Liver (tissue), 8 donors: ENCODE measurements at regions not wholly inside any gene's neighbourhood (a gene's known extent, or its start where the extent isn't known, plus 50 kb on each side); places are given as distances from the start of the nearest gene placed in this dataset.
A peak's percentile ranks its signal among the peaks of the same experiment; 100 is the strongest.

Experiments used
- DNase-seq: peaks from one replicate; pipeline ENCODE4 v3.0.0-alpha.2; 2017; ENCODE audit warnings: low spot score
- H3K27ac ChIP-seq, 2 donors: one replicate each; pipeline ENCODE4 v1.7.0; 2013; ENCODE audit warnings: inconsistent platforms in 2 of 2, low read length in 2 of 2, control low read depth in 1 of 2, low read depth in 1 of 2, mild to moderate bottlenecking in 1 of 2
- H3K27me3 ChIP-seq, 4 donors: one replicate each; pipeline versions ENCODE4 v1.6.1 to v1.7.0; 2013; ENCODE audit warnings: low read length in 3 of 4, inconsistent platforms in 1 of 4, mild to moderate bottlenecking in 1 of 4, moderate library complexity in 1 of 4; ENCODE audit not compliant: control insufficient read depth in 4 of 4, insufficient read depth in 4 of 4
- H3K36me3 ChIP-seq, 4 donors: one replicate each; pipeline versions ENCODE4 v1.6.1 to v1.7.0; 2013; ENCODE audit warnings: low read length in 3 of 4, mild to moderate bottlenecking in 3 of 4, low read depth in 1 of 4, moderate library complexity in 1 of 4; ENCODE audit not compliant: control insufficient read depth in 4 of 4, insufficient read depth in 3 of 4
- H3K4me1 ChIP-seq, 4 donors: one replicate each; pipeline versions ENCODE4 v1.6.1 to v1.7.0; 2013; ENCODE audit warnings: low read length in 3 of 4, mild to moderate bottlenecking in 3 of 4, moderate library complexity in 1 of 4; ENCODE audit not compliant: control insufficient read depth in 4 of 4, insufficient read depth in 4 of 4
- H3K4me3 ChIP-seq, 3 donors: one replicate each; pipeline versions ENCODE4 v1.6.1 to v1.7.0; 2013; ENCODE audit warnings: low read length in 3 of 3, control low read depth in 1 of 3, low read depth in 1 of 3, mild to moderate bottlenecking in 1 of 3
- H3K9ac ChIP-seq, 2 donors: one replicate each; pipeline ENCODE4 v1.7.0; 2013; ENCODE audit warnings: low read length in 2 of 2, mild to moderate bottlenecking in 2 of 2, moderate library complexity in 2 of 2, control low read depth in 1 of 2, low read depth in 1 of 2
- H3K9me3 ChIP-seq, 4 donors: one replicate each; pipeline versions ENCODE4 v1.6.1 to v1.7.0; 2013; ENCODE audit warnings: low read length in 3 of 4; ENCODE audit not compliant: control insufficient read depth in 4 of 4
- ATF3 ChIP-seq: IDR thresholded peaks from 2 replicates; pipeline ENCODE4 v1.6.1; 2016; ENCODE audit warnings: antibody characterized with exemption
- CTCF ChIP-seq: fragments of 150-350 bp; IDR thresholded peaks from 2 replicates; pipeline ENCODE4 v1.5.1; 2017; ENCODE audit warnings: improper control_type of control experiment, low read depth, low read length; ENCODE audit not compliant: missing input control
- EGR1 ChIP-seq, 2 donors: IDR thresholded peaks; 2 replicates each; pipeline ENCODE4 v1.6.1; 2016 to 2018; ENCODE audit warnings: antibody characterized with exemption in 2 of 2, low read depth in 2 of 2
- FOXA1 ChIP-seq: IDR thresholded peaks from 2 replicates; pipeline ENCODE4 v1.6.1; 2016; ENCODE audit warnings: antibody characterized with exemption
- GABPA ChIP-seq, 2 donors: IDR thresholded peaks in 1 of 2; conservative IDR thresholded peaks in 1 of 2; 2 replicates each; pipeline ENCODE4 v1.6.1; 2016; ENCODE audit warnings: antibody characterized with exemption in 2 of 2, mild to moderate bottlenecking in 1 of 2, moderate library complexity in 1 of 2
- HNF4G ChIP-seq: IDR thresholded peaks from 2 replicates; pipeline ENCODE4 v1.6.1; 2016; ENCODE audit warnings: antibody characterized with exemption
- MAX ChIP-seq: IDR thresholded peaks from 2 replicates; pipeline ENCODE4 v1.6.1; 2016; ENCODE audit warnings: antibody characterized with exemption
- NR2F2 ChIP-seq: IDR thresholded peaks from 2 replicates; pipeline ENCODE4 v1.6.1; 2016; ENCODE audit warnings: antibody characterized with exemption
- WGBS: extraction: QIAGEN DNeasy Blood & Tissue Kit; methylation state at CpG from one replicate; pipeline ENCODE4 v1.1.7; 2013; 5-methylcytosine and 5-hydroxymethylcytosine counted together
- TF ChIP-seq, protein P1 (sequence below): IDR thresholded peaks from 2 replicates; pipeline ENCODE4 v1.6.1; 2016; ENCODE audit warnings: antibody characterized with exemption, mild to moderate bottlenecking
- TF ChIP-seq, protein P2 (sequence below): IDR thresholded peaks from 2 replicates; pipeline ENCODE4 v1.6.1; 2016; ENCODE audit warnings: antibody characterized with exemption
- donor health status: healthy.
- donor health status: healthy.
- donor health status: healthy.
- donor health status: healthy.
- donor health status: healthy.

DNA sequence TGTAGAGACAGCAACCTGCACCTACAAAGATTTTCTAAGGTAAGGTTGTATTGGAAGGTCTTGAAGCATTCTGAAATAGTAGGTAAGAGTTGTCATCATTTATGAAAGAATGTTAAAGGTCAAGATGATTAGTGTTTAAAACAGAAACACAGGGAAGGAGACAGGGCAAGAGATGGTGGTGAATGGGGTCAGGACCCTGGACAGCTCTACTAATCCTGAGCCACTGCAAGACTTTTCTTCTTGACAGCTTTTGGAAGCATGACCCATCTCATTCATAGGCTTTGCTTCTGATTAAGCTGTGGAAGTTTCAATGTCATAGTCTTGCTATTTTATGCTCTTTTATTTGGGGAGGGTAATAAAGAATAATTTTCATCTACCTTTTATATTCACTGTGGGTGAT is 75.5 kb upstream of the CAND1 start:
- Histone ChIP-seq H3K27ac (no peak overlapping the region), H3K4me1 (no peaks in the 10 kb centered on the region), H3K9me3 (peaks cover 0 to 2% (median under 1%) of the 10 kb centered on the region in 4 donors), H3K4me3 (no peak overlapping the region), H3K36me3 (no peaks in the 10 kb centered on the region), H3K27me3 (no peaks in the 10 kb centered on the region), H3K9ac (no peak overlapping the region)
- DNase-seq, result no peak
- TF ChIP-seq FOXA1, result no peak
- TF ChIP-seq, protein P1, sequence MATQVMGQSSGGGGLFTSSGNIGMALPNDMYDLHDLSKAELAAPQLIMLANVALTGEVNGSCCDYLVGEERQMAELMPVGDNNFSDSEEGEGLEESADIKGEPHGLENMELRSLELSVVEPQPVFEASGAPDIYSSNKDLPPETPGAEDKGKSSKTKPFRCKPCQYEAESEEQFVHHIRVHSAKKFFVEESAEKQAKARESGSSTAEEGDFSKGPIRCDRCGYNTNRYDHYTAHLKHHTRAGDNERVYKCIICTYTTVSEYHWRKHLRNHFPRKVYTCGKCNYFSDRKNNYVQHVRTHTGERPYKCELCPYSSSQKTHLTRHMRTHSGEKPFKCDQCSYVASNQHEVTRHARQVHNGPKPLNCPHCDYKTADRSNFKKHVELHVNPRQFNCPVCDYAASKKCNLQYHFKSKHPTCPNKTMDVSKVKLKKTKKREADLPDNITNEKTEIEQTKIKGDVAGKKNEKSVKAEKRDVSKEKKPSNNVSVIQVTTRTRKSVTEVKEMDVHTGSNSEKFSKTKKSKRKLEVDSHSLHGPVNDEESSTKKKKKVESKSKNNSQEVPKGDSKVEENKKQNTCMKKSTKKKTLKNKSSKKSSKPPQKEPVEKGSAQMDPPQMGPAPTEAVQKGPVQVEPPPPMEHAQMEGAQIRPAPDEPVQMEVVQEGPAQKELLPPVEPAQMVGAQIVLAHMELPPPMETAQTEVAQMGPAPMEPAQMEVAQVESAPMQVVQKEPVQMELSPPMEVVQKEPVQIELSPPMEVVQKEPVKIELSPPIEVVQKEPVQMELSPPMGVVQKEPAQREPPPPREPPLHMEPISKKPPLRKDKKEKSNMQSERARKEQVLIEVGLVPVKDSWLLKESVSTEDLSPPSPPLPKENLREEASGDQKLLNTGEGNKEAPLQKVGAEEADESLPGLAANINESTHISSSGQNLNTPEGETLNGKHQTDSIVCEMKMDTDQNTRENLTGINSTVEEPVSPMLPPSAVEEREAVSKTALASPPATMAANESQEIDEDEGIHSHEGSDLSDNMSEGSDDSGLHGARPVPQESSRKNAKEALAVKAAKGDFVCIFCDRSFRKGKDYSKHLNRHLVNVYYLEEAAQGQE, result peak; percentile 98

- H3K4me1 ChIP-seq, result no peaks in the 10 kb centered on the region
- no peak for DNase-seq
- no peaks in the 10 kb centered on the region for H3K9me3 ChIP-seq
- TF ChIP-seq CTCF (no peak), ATF3 (no peak), HNF4G (no peak), GABPA (IDR thresholded peaks at IDR 0.05 in 1 of 2, conservative IDR thresholded peaks at IDR 0.05 in 1 of 2) (no peak)
- 32% methylated on average over 1 of the region's 1 CpG for WGBS
- no peaks in the 10 kb centered on the region for H3K27me3 ChIP-seq
- H3K36me3 ChIP-seq, result no peaks in the 10 kb centered on the region
- H3K27ac ChIP-seq, result no peak overlapping the region
- no peak overlapping the region for H3K9ac ChIP-seq
- H3K4me3 ChIP-seq, result no peak overlapping the region
Measured at GRCh38 chr12:67200386-67200785, 68.8 kb upstream of the CAND1 start.

GRCh38 chr12:67202011-67202677 is 67.0 kb upstream of the CAND1 start:
- no peak for DNase-seq
- H3K27me3 ChIP-seq, result no peaks in the 10 kb centered on the region
- H3K9ac ChIP-seq, result no peak overlapping the region
- TF ChIP-seq NR2F2, result no peak
- no peak for TF ChIP-seq FOXA1
- no peak for TF ChIP-seq CTCF
- TF ChIP-seq HNF4G, result no peak
- no peak for TF ChIP-seq MAX
- TF ChIP-seq, protein P2, sequence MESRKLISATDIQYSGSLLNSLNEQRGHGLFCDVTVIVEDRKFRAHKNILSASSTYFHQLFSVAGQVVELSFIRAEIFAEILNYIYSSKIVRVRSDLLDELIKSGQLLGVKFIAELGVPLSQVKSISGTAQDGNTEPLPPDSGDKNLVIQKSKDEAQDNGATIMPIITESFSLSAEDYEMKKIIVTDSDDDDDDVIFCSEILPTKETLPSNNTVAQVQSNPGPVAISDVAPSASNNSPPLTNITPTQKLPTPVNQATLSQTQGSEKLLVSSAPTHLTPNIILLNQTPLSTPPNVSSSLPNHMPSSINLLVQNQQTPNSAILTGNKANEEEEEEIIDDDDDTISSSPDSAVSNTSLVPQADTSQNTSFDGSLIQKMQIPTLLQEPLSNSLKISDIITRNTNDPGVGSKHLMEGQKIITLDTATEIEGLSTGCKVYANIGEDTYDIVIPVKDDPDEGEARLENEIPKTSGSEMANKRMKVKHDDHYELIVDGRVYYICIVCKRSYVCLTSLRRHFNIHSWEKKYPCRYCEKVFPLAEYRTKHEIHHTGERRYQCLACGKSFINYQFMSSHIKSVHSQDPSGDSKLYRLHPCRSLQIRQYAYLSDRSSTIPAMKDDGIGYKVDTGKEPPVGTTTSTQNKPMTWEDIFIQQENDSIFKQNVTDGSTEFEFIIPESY, result no peak
- TF ChIP-seq EGR1 (IDR thresholded peaks at IDR 0.05; ENCODE audit: low read depth in 2 of 2), result no peak
- no peak for TF ChIP-seq ATF3
- H3K36me3 ChIP-seq, result no peaks in the 10 kb centered on the region
- no peak overlapping the region for H3K4me3 ChIP-seq
- no peak overlapping the region for H3K27ac ChIP-seq
- no peaks in the 10 kb centered on the region for H3K4me1 ChIP-seq
- no peaks in the 10 kb centered on the region for H3K9me3 ChIP-seq
- 50% methylated on average over 7 of the region's 7 CpGs for WGBS
